Activated T-cell treated with anti-CD3 and anti-CD28 coated beads, Interleukin-2, amount 50 U/mL, for 4 hours (primary cell): ENCODE measurements at regions not wholly inside any gene's neighbourhood (a gene's known extent, or its start where the extent isn't known, plus 50 kb on each side); places are given as distances from the start of the nearest gene placed in this dataset.
"Not testable (repeated sequence)": the region's sequence is repeated elsewhere in the genome, so short reads cannot be mapped to it uniquely, and the experiment has no call there.

Source experiments
- ATAC-seq, 2 donors: fragments of 200-7000 bp; cut with Tn5 transposase; one replicate each; pipeline ENCODE4 v1.10.0; 2021
- DNase-seq: peaks from one replicate; pipeline ENCODE4 v3.0.0-alpha.2; 2020
- H3K27me3 Mint-ChIP-seq: one replicate; pipeline ENCODE4 v1.8.0; 2021; ENCODE audit warnings: low read depth, mixed read lengths
- H3K36me3 Mint-ChIP-seq: one replicate; pipeline ENCODE4 v1.8.0; 2022; ENCODE audit warnings: mixed read lengths; ENCODE audit not compliant: insufficient read depth
- H3K4me1 Mint-ChIP-seq: one replicate; pipeline ENCODE4 v1.8.0; 2021; ENCODE audit warnings: low read depth, mixed read lengths
- H3K4me3 Mint-ChIP-seq: one replicate; pipeline ENCODE4 v1.8.0; 2021; ENCODE audit warnings: mild to moderate bottlenecking, moderate library complexity, mixed read lengths
- H3K9me3 Mint-ChIP-seq: one replicate; pipeline ENCODE4 v1.8.0; 2021; ENCODE audit warnings: mixed read lengths

DNA sequence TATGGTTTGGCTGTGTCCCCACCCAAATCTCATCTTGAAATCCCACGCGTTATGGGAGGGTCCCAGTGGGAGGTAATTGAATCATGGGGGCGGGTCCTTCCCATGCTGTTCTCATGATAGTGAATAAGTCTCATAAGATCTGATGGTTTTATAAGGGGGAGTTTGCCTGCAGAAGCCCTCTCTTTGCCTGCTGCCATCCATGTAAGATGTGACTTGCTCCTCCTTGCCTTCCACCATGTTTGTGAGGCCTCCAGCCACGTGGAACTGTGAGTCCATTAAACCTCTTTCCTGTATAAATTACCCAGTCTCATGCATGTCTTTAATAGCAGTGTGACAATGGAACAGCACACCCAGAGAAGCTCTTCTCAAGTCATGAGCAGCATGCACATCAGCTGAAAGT lies 119.1 kb upstream of the CARD11 start:
- not testable (repeated sequence) for H3K36me3 Mint-ChIP-seq, ATAC-seq, H3K4me1 Mint-ChIP-seq, H3K4me3 Mint-ChIP-seq, H3K9me3 Mint-ChIP-seq, H3K27me3 Mint-ChIP-seq, DNase-seq

DNA sequence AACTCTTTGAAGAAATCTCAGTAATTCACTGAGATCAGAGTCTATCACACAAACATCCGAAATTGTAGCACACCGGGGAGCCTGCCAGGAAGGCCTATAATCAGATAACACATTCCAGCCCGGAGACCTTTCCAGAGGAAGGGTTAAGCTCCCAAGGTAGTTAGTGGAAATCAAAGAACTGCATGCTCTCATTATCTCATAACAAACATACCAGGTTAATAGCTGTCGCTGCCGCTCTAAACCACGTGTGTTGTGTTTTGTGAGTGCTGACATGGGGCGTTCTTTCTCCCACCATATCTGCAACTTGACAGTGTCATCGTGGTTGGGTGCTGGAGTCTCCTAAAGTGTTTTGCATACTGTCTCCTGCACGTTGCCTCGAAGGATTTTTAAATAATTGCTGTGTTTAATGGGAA lies 120.7 kb upstream of the CARD11 start:
- Mint-ChIP-seq H3K9me3 (no peaks in the 10 kb centered on the region), H3K4me3 (no peak overlapping the region), H3K36me3 (no peaks in the 10 kb centered on the region), H3K4me1 (no peaks in the 10 kb centered on the region), H3K27me3 (peaks cover 19% of the 10 kb centered on the region)
- DNase-seq (no peak), ATAC-seq (no peak)

DNA sequence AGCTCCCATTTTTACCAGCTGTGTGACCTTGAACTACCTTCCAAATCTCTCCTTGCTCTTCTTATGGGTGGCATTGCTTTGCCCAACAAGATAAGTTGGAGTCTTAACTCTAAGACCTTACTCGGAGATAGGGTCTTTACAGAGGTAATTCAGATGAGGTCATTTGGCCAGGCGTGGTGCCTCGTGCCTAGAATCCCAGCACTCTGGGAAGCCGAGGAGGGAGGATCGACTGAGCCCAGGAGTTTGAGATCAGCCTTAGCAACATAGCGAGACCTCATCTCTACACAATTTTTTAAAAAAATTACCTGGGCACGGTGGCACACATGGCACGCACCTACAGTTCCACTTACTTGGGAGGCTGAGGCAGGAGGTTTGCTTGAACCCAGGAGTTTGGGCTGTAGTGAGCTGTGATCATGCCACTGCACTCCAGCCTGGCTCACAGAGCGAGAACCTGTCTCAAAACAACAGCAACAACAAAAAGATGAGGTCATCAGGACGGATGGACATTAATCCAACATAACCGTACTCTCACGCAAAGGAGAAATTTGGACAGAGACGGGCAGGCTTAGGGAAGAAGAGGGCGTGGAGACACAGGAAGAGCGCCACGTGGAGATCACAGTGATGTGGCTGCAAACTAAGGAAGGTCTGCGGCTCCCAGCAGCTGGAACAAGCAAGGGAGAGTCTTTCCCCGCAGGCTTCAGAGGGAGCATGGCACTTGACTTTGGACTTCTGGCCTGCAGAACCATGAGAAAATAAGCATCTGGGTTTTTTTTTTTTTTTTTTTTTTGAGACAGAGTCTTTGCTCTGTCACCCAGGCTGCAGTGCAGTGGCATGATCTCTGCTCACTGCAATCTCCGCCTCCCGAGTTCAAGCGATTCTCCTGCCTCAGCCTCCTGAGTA lies 122.3 kb upstream of the CARD11 start:
- no peaks in the 10 kb centered on the region for H3K36me3 Mint-ChIP-seq
- H3K4me3 Mint-ChIP-seq, result no peak overlapping the region
- no peak for DNase-seq
- H3K4me1 Mint-ChIP-seq, result no peaks in the 10 kb centered on the region
- no peaks in the 10 kb centered on the region for H3K9me3 Mint-ChIP-seq
- peaks cover 21% of the 10 kb centered on the region for H3K27me3 Mint-ChIP-seq
- ATAC-seq, result no peak

DNA sequence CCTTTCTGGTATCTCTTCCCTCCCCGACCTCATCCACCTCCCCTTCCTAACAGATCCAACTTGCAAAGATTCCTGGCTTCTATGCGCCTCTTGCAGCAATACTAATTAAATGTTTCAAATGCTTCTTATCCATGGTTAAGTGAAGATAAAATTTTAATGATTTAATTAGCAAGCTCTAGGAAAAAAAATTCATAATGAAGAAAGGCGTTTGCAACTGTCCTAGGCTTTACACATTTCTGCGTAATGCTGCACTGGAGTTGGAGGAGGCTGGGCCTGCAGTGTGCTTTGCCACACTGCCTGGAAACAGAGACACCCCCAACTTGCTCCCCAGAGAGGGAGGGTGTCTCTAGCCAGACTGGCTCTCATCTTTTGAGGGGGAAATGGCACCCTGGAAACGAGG lies 123.9 kb upstream of the CARD11 start:
- Mint-ChIP-seq H3K36me3 (no peaks in the 10 kb centered on the region), H3K27me3 (peaks cover 28% of the 10 kb centered on the region), H3K4me3 (no peak overlapping the region), H3K9me3 (no peaks in the 10 kb centered on the region), H3K4me1 (no peaks in the 10 kb centered on the region)
- ATAC-seq (no peak), DNase-seq (no peak)

DNA sequence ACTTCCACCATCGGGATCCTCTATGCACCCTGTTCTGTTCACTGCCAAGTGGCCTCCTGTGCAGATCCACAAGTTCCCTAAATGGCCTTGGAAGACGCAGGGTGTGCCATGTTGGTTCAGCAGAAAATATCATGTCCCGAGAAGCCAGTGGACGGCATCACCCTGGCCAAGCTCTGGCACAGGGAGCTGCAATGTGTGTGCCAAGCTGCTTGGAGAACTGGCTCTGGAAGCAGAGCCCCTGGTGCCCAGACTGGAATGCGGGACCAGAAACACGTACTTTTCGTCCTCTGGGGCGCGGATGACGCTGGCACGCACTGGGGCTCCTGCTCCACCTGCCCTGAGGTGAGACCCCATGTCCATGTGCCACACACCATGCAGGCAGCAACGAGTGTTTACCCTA lies 124.7 kb upstream of the CARD11 start:
- no peak for DNase-seq
- H3K4me3 Mint-ChIP-seq, result no peak overlapping the region

DNA sequence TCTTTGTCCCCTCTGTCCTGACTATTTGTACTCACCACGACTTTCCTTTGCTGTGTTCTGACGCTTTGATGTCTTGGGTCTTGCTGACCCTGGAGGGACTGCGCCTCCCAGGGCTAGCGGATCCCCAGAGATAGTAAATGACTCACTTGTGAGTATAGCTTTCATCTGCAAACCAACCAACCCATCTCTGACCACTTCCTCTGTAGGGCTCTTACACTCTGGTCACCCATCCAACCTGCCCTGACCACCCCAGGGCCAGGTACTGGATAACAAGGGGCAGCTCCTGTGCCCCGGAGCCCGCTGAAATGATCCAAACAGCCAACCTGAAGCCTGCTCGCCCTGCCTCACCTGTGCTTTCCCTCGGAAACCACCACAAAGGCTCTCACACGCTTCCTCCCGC lies 125.2 kb upstream of the CARD11 start:
- Mint-ChIP-seq H3K27me3 (peaks cover 37% of the 10 kb centered on the region), H3K4me3 (no peak overlapping the region), H3K9me3 (no peaks in the 10 kb centered on the region), H3K36me3 (no peaks in the 10 kb centered on the region), H3K4me1 (no peaks in the 10 kb centered on the region)
- DNase-seq, result no peak
- no peak for ATAC-seq

More for the DNA sequence above, 124.7 kb upstream of the CARD11 start:
- Mint-ChIP-seq H3K4me1 (no peaks in the 10 kb centered on the region), H3K36me3 (no peaks in the 10 kb centered on the region), H3K9me3 (no peaks in the 10 kb centered on the region), H3K27me3 (peaks cover 35% of the 10 kb centered on the region)
- ATAC-seq, result no peak

DNA sequence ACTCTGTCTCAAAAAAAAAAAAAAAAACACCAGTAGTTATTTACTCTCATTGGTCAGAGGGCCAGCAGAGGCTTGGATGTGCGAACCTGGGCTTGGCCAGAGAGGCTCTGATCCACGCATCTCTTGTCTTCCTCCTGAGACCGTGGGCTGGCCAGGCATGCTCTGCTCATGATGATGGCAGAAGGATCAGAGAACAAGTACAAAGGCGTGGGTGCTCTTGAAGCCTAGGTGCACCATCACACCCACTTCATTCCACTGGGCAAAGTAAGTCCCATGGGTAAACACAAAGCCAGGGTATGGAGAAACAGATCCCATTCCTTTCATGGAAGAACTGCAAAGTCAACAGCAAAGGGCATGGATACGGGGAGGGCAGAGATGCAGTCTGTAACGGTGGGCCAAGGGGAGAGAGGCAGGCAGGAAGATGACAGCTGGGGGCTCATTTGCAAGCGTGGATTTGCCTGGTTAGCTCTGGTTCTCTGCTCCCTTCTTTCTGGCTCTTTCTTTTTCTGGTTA lies 128.2 kb upstream of the SDK1 start:
- no peaks in the 10 kb centered on the region for H3K36me3 Mint-ChIP-seq

DNA sequence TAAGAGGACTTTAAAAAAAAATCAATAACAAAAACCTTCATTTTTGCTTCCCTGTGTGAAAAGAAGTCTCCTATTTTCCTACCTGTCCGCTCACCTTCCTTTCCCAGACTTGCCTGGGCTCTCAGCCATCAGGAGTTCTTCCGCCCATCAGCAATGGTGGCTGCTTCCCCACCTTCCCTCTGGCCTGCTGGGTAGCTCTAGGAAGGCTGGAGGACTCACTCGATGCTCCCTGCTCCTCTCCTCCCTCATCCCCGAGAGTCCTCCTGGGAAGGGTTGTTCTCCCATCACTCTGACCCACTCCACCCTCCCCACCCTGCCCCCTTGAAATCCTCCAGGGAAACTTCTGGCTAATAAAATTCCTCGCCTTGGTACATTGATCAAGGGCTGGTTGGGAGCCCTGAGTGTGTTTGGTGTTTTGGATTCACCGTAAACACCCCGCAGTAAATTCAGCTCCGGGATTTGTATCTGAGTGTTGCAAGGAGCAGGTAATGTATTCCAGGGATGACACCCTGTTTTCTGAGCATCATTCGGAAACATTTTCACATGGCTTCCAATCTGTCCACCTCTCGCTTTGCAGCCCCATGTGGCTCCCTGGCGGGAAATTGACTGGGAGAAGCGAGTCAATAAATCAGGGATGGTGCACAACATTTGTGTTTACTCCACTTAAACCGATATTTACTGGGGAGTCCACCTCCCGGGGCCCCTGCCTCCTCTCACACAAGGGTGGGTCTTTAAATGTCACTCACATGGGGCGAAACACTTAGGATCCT lies 126.4 kb upstream of the SDK1 start:
- DNase-seq (no peak), ATAC-seq (no peak)
- H3K4me3 Mint-ChIP-seq, result no peak overlapping the region
- H3K36me3 Mint-ChIP-seq, result no peaks in the 10 kb centered on the region
- peaks cover 24% of the 10 kb centered on the region for H3K27me3 Mint-ChIP-seq
- H3K4me1 Mint-ChIP-seq, result no peaks in the 10 kb centered on the region
- no peaks in the 10 kb centered on the region for H3K9me3 Mint-ChIP-seq

More for the DNA sequence above, 128.2 kb upstream of the SDK1 start:
- Mint-ChIP-seq H3K4me3 (no peak overlapping the region), H3K27me3 (peaks cover 38% of the 10 kb centered on the region), H3K9me3 (no peaks in the 10 kb centered on the region), H3K4me1 (no peaks in the 10 kb centered on the region)
- no peak for ATAC-seq
- no peak for DNase-seq

DNA sequence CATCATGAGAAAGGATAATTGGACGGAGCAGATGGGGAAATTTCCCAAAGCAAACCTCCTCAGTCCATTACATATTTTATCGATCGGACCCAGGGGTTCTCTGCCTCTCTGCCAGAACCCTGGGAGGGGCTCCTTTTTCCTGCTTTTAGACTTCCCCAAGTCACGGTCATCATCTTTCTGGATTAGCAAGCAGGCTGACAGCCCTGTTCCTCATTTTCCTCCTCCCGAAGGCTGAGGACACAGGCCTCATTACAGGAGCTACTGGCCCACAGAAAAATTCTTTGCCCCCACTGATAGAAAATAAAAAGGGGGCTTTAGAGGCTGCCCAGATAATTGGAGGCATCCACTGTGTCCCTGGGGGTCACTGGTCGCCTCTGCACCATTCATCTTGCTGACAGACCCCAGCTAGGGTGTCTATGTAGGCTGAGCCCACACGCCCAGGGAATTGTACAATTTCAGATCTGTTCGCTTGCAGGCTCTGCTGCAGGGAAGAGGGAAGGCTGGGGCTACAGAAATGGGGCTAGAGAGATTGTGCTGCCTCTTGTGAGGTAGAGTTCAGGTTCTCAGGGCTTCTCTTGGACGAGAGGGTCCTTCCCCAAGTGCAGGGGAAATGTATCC lies 125.7 kb upstream of the SDK1 start:
- no peak overlapping the region for H3K4me3 Mint-ChIP-seq
- no peaks in the 10 kb centered on the region for H3K36me3 Mint-ChIP-seq
- DNase-seq (no peak), ATAC-seq (no peak)
- no peaks in the 10 kb centered on the region for H3K9me3 Mint-ChIP-seq
- H3K27me3 Mint-ChIP-seq, result peaks cover 24% of the 10 kb centered on the region
- no peaks in the 10 kb centered on the region for H3K4me1 Mint-ChIP-seq

DNA sequence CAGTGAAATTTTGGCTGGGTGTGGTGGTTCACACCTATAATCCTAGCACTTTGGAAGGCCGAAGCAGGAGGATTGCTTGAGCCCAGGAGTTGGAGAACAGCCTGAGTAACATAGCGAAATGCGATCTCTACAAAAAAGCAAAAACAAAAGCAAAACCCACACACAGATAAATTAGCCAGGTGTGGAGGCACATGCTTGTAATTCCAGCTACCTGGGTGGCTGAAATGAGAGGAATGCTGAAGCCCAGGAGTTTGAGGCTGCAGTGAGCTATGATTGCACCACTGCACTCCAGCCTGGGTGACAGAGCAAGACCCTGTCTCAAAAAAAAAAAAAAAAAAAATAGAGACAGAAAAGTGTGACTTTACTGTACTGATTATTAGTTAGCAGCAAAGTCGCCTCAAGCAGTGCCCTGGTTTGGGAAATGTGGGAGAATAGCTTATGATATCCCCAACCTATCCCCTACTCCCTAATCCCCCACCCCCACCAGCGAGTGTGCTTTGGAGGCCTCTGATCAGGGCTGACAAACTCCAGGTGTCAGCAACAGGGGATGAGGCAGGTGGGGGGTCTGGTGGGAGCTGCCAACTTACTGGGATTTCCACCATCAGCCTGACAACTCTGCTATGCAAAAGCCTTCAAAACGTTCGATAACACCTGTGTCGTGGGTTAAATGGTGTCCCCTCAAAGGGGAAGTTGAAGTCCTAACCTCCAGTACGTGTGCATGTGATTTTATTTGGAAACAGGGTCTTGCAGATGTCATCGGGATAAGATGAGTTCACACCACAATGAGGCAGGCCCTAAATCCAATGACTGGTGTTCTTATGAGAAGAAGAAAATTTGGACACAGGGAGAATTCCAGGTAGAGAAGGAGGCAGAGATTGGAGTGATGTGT lies 124.7 kb upstream of the SDK1 start:
- no peak for DNase-seq
- no peak for ATAC-seq
- no peak overlapping the region for H3K4me3 Mint-ChIP-seq
- H3K4me1 Mint-ChIP-seq, result no peaks in the 10 kb centered on the region
- H3K27me3 Mint-ChIP-seq, result peaks cover 22% of the 10 kb centered on the region
- no peaks in the 10 kb centered on the region for H3K9me3 Mint-ChIP-seq
- no peaks in the 10 kb centered on the region for H3K36me3 Mint-ChIP-seq

DNA sequence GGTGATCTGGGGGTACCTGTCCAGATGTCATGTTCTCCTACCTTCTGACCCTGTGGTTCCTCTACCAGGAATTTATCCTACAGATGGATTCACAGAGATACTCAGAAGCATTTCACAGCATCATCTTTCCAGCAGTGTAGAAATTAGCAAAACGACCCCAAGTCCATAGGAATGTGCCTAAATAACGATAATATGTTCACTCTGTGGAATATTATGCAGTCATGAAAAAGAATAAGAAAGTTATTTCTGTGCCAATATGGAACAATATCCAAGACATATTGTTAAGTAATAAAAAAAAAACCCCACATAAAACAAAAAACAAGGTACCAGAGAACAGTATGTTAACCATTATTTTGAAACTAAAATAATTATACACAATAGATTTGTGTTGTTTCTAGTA lies 123.8 kb upstream of the SDK1 start:
- DNase-seq (no peak), ATAC-seq (no peak)
- H3K27me3 Mint-ChIP-seq, result peaks cover 15% of the 10 kb centered on the region

DNA sequence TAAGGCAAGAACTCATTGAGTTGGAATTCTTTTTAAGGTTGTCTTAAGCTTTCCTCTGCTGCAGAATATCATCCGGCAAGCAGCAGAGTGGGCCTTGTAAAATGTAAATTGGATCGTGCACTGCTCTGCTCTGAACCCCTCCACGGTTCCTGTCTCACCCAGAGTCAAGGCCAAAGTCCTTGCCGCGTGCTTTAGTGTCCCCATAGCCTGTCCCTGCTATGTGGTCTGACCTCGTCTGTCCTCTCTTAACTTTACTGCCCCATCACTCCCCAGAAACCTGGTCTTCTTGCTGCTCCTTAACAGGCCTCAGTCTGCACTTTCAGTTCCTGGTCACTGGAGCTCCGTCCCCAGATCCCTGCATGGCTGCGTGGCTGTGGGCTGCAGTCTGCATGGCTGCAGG lies 121.6 kb upstream of the SDK1 start:
- no peak for ATAC-seq
- H3K4me1 Mint-ChIP-seq, result no peaks in the 10 kb centered on the region
- no peaks in the 10 kb centered on the region for H3K36me3 Mint-ChIP-seq
- no peaks in the 10 kb centered on the region for H3K9me3 Mint-ChIP-seq
- DNase-seq, result no peak
- H3K27me3 Mint-ChIP-seq, result peaks cover 3% of the 10 kb centered on the region
- H3K4me3 Mint-ChIP-seq, result no peak overlapping the region

More for the DNA sequence above, 123.8 kb upstream of the SDK1 start:
- Mint-ChIP-seq H3K36me3 (no peaks in the 10 kb centered on the region), H3K4me1 (no peaks in the 10 kb centered on the region), H3K9me3 (no peaks in the 10 kb centered on the region), H3K4me3 (no peak overlapping the region)

DNA sequence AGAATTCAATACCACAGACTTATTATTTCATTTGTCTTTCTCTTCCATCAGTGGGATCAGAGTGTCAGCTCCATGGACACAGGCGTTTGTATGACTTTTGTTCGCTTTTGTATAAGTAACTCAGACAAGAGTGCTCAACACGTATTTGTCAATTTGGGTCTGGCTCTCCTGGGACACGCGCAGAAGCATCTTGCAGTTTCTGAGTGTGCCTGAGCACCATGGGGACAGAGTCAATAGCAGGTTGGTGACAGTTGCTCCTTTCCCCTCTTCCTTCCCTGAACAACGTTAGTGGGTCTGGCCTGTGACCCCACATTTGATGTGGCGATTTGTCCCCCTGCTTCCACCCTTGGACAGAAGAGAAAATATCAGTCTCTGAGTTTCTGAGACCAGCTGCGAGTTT lies 120.4 kb upstream of the SDK1 start:
- Mint-ChIP-seq H3K4me3 (no peak overlapping the region), H3K9me3 (no peaks in the 10 kb centered on the region), H3K36me3 (no peaks in the 10 kb centered on the region), H3K4me1 (no peaks in the 10 kb centered on the region), H3K27me3 (no peaks in the 10 kb centered on the region)
- no peak for DNase-seq
- no peak for ATAC-seq

DNA sequence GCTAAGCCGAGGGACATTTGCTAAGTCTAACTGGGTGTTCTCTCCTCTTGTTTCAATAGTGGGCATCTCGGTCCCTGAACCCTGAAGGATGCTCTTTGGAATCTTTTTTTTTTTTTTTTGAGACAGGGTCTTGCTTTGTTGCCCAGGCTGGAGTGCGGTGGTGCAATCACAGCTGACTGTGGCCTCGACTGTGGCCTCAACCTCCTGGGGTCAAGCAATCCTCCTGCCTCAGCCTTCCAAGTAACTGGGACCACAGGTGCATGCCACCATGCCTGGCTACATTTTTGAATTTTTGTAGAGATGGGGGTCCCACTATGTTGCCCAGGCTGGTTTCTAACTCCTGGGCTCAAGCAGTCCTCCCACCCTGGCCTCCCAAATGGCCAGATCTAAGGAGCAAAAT lies 119.0 kb upstream of the SDK1 start:
- not testable (repeated sequence) for H3K36me3 Mint-ChIP-seq, ATAC-seq, H3K4me1 Mint-ChIP-seq, DNase-seq, H3K9me3 Mint-ChIP-seq, H3K4me3 Mint-ChIP-seq, H3K27me3 Mint-ChIP-seq
